SK-N-MC (cell line): ENCODE measurements at regions not wholly inside any gene's neighbourhood (a gene's known extent, or its start where the extent isn't known, plus 50 kb on each side); places are given as distances from the start of the nearest gene placed in this dataset.

Source experiments
- EZH2 ChIP-seq: fragments of 200-600 bp; sonication (generic); IDR thresholded peaks from one replicate; pipeline ENCODE4 v1.6.1; 2017; ENCODE audit warnings: antibody characterized with exemption
- FOXP2 ChIP-seq: optimal IDR thresholded peaks from 2 replicates; pipeline ENCODE3; 2011; ENCODE audit warnings: mild to moderate bottlenecking, moderate library complexity; ENCODE audit not compliant: insufficient read depth; ENCODE audit errors: extremely low read length, control extremely low read depth
- POLR2AphosphoS5 ChIP-seq: IDR thresholded peaks from 2 replicates; pipeline ENCODE4 v1.6.1; 2012; ENCODE audit warnings: mild to moderate bottlenecking, low read depth, low read length, borderline replicate concordance

- TF ChIP-seq POLR2AphosphoS5 (no peak), EZH2 (no peak), FOXP2 (no peak)
Observed at GRCh38 chr16:22661161-22661647, 150.5 kb downstream of the NPIPB5 start.
